ENCODE measurements at regions not wholly inside any gene's neighbourhood (a gene's known extent, or its start where the extent isn't known, plus 50 kb on each side); places are given as distances from the start of the nearest gene placed in this dataset.
A peak's percentile ranks its signal among the peaks of the same experiment; 100 is the strongest.

DNA sequence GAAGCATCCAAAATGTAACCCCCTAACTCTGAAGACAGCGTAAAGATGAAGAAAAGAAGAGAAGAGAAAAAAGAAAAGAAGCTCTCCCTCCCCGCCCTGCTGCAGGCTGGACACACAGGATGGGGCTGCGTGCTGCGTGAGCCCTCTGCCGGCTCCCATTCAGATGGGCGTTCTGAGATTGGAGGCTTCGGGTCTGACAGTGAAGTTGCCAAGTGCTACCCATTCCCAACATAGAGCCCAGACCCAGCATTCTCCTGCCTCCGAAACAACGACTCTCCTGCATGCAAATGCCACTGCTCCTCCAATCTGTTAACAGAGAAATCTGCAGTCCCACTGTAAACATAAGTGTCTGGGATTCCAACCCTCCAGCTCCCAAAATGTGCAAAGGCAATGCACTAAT, 234.9 kb downstream of the BCL11A start:
- no peak for DNase-seq

DNA sequence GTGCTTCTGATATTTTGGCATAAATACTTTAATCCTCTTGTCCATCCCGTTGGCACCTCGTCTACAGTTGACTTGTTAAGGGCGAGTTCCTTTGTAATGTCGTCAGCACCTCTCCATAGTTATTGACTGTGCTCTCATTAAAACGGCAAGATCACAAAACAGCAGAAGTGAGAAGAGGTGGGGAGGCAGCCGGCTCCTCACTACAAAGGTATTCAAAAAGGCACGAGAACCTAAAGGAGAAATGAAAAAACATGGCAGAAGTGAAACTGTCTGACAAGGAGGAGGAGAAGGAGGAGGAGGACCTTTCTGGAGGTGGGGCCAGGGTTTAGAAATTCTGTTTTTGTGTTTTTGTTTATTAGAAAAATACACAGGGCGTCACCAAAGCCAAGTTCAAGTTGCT, 235.6 kb downstream of the BCL11A start:
- DNase-seq, result no peak

DNA sequence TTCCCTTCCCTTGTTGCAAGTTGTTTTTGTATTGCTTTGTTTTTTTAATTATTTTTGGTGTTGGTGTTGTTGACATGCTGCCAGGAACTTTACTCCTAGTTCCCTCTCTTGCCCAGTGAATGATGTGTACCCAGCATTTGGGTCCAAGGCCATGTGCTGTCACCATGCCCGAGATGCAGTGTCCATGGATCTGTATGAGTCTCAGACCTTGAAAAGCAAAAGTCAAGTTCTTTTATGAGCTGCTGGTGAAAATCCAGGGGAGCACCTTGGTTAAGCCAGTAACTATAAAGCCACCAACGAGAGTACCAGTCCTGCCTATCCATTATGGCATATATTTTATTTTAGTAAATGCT, 236.4 kb downstream of the BCL11A start:
- no peak for DNase-seq

DNA sequence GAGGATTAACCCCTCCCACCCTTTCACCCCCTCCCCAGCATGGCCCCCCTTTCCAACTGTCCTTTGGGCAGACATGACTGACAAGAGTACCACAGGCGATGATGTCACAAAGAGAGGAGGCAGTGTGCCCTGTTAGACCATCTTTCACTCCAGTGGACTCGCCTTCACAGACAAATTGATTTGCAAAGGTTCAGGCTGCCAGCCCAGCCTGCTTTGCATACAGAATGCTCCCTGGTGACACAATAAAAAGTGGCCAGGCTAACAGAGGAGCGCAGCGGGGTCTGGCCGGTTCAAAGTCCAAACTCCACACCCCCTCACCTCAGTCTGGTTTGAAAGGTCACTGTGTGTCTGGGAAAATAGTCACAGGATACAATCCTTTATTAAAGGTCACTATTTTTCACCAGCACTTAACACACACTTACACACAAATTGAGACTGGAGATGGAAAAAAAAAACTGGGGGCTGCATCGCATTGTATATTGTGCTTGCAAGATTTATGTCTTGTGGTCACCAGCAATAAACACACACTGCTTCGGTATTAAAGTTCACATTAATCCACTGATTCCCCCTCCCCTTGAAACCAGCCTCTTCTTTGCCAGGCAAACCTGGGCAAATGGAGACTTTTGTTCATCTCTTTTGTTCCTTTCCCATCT, 236.9 kb downstream of the BCL11A start:
- no peak for DNase-seq

DNA sequence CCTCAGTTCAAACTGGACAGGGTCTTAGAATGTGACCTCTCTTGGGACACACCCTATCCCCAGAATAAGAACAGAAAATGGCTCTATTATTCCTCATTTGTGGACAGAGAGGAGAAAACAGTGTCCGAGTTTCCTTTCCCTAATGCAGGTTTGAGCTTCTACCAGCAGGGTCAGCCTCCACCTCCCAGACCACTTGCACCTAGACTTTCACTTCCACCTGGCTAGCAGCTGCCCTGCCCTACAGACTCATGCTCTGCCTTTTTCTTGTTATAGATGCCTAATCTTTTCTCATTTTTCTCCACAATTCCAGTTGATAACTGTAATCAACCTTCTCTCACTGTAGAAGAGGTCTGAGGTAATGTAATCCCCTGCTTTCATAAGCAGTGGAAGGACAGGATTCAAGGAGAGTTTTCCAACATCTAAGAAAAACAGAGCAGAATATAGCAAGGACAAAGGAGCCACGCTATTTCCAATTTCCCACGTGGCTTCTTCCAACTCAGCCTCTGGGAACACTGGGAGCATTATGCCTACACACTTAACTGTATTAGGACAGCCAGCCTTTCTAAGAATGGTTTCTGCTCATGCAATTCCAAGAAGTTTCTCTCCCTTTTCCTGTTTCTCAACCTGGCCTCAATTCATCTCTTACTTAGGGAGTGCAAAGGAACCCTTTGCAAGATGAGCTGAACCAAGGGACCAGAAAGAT, 239.8 kb downstream of the BCL11A start:
- DNase-seq, result no peak

DNA sequence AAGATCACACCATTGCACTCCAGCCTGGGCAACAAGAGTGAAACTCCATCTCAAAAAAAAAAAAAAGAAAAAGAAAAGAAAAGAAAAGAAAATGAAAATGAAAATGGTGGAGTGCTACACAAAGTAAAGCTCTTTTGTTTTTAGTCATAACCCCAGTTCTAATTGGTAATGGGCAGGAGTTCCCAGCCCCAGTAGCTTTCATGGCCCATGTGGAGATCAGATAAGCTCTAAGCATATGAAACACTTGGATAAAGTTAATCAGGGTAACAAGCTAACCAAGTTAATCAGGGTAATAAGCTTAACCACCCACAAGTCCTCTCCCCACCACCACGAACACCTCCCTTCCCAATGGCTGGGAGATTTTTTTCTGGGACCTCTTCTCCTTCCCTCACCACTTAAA, 240.8 kb downstream of the BCL11A start:
- DNase-seq, result no peak

DNA sequence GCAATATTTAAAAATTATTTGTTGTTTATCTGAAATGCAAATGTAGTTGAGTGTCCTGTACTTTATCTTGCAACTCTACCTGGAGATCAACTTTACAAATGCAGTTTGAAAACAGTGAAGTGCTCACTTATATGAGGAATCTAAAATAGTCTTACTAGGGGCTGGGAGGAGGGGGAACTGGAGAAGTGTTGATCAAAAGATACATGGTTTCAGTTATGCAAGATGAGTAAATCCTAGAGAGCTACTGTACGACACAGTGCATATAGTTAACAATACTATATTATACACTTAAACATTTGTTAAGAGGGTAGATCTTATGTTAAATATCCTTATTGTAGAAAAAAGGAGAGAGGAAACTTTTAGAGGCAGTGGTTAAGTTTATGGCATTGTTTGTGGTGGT, 241.9 kb downstream of the BCL11A start:
- DNase-seq, result no peak

DNA sequence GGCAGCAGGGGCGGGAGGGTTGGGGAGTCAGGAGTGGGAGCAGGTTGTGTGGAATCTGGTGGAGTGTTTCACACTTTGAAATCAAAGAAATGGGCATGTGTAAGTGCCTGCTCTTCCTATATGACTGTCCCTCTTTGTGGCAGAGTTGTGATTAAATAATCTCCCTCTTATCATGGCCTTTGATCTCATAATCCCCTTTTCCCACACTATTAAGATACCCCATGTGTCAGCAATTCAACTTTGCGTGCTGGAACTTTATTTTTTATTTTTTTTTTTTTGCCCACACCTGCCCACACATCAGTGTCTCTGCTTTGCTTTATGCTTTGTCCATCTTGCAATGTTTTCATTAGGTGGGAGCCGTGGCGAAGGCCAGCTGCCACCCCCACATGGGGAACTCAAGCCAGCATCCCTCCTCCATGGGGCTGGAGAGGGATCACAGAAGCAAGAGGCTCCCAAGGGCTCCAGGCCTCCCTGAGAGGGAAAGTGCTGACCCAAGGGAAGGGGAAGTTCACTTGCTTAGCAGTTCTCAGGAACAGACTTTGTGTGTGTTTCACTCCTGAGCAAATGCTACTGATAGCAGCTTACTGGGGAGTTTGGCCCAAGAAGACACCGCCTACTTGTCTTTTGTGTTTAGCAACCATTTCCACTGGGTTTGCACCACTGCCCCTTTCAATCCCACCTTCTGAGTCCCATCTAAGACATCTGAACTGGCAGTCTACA, 243.4 kb downstream of the BCL11A start:
- DNase-seq, result no peak

DNA sequence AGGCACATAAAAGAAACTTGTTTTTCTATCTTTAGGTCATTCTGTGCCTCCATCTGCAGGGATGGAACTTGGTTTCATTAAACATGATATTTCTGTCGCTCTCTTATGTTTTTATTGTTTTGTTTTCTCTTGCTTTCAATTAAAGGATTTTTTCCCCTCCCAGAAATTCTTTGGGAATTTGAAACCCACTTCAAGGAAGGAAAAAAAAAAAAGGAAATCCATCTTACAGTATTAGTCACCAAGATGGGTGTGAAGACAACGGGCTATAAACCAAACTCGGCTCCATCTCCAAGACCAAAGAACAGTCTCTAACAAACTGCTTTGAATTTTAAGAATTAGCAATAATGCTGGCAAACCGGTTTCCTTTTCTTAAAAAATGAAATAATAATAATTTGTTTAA, 244.1 kb downstream of the BCL11A start:
- DNase-seq, result peak; percentile 15

DNA sequence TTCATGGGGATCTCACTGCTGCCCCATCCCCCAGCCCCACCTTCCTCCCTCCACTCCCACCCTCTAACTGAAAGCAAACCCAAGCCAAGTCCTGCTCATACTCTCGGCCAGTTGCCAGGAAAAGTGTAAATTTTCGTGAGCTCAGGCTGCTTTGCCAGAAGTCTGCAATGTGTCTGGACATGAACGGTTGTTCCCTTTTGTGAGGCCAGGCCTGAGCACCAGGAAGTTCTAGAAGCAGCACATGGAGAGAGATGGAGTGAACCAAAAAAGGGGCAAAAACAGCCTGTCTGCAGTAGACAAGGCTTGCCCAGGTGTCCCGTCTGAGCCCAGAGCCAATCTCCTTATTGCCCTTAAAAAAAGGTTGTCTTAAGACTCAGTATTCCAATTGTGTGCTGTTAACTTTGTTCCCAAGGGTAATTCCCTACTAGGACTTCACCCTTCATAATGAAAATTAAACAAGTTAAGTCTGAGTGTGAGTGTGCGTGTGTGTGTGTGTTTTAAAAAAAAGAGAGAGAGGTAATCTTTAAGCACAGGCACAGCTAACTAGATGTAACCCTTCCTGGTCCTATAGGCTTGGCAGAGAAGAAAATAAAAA, 247.1 kb downstream of the BCL11A start:
- no peak for DNase-seq

DNA sequence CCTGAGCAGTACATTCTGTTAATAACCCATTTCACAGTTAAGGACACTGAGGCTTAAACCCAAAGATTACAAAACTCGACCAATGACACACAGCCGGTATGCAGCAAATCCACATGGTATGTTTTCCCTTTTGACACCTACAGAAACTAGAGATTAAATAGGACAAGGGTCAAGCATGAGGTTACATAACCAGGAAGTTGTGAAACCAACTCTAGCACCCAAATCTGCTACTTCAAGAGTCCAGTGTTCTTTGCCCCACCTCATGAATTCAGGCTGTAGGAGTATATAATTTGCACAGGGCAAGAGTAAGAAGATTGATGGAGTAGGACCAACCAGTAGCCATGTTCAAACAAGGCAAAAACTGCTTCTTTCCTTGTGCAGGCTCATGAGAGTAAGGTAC, 249.8 kb downstream of the BCL11A start:
- DNase-seq, result no peak

DNA sequence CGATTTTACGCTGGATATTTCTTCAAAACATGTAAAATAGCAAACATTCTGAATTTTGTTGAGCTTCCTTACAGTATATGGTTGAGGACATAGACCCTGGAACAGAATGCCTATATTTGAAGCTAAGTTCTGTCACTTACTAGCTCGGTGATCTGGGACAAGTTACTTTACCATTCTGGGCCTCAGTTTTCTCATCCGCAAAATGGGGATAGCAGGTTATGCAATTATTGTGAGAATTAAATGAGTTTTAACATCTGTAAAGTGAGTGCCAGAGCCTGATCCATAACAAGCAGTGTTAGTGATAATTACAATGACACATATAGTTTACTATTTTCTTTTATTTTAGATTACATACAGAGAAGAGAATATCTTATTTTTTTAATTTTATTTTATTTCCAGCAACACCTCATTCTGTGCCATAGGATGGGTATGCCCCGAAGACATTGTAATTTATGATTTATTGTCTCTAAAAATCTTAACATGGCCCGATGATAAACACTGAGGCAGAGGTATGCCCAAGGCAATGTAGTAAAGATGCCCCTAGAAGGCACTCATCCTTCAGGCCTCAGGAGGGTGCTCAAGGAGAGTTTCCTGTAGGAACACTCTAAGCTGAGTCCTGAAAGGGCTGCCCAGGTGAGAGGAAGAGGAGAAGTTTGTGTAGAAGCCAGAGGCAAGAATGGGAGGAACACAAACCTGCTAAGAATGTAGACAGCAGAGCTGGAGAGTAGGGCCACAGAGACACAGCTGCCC, 250.9 kb downstream of the BCL11A start:
- no peak for DNase-seq

DNA sequence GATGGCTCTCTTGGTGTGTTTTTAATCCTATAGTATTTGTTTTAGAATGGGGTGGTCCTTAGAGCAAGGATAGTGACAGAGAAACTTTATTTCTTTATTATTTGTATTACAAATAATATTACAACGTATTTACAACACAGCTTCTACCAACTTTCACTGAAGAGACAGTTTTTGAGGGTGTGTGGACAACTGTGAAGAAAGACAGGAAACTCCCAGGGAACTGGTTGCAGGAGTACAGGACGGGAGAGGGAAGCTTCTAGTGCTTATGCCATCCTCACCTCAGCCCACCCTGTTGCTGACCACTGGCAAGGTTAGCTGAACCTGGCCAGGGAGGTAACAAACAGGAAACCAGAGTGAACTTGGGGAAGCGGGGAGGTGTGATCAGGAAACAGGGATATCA, 251.7 kb downstream of the BCL11A start:
- DNase-seq, result no peak

DNA sequence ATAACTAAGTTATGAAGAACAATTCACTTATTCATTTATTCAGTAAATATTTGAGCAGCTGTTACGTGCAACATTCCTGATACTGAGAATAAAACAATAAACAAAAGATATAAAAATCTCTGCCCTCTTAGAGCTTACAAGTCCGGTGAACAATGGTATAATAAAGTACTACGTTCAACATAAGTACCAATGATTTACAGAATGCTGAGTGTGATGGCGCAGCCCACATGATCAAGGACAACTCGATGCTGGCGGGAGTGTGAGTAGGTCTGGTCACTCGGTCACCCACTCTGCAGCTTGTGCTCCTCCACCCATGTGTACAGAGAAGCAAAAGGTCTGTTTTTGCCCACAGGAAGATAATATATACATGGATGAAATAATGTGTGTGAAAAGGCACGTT, 254.3 kb downstream of the BCL11A start:
- no peak for DNase-seq

DNA sequence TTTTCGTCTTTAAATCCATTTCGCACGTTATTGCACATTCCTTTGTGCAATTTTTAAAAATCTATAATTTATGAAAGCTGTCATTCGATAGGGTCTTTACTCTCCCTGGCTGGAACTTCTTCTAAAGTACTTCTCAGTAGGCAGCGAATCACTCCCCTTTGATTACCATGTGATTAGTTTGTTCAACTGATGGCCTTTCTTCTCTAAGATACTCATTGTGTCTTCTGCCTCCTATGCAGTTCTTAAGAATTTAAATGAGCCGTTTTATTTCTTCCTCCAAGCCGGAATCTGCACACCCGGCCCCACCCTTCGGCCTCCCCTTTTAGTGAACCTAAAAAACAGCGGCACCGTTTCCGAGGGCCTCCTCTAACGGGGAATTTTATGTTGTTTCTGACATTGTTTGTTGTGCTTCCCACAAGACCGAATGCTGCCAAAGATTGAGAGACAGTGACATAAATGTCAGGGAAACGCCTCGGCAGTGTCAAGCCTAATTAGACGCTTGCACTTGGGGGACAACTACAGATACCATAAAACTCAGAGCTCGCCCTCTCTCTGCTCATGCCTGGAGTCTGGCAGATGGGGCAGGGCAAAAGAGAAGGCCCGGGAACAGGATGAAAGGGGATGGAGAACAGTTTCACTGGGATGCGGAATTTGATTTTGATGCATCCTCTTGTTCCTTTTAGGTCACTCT, 255.3 kb downstream of the BCL11A start:
- no peak for DNase-seq

DNA sequence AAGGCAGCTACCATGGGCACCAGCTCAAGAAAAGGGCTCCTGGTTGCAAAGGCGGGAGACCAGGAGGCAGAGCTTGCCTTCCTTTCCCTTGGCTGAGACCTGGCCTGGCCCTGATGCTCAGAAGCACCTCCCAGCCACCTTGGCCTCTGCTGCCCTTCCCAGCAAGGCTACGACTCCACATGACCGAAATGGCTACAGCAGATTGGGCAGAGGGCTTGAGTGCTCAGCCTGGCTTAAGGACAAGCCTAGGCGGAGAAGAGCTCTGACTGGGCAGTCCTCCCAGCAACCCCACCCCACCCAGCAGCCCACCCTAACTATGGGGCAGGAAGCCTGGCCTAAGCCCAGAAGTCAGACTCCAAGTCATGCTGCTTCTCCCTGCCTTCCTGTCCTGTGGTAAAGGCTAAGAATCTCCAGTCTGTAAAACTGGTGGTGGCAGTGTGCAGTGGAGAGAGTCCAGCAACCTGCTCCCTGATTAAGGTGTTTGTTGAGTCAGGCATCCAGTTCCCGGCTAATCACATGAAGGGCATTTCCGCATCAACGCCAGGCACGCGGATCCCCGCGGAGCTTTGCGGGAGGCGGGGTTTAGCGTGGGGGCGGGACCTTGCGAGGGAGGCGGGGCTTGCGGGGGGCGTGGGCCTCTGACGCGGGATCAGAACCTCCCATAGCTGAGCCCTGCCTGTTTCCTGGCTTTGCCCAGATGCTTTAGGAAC, 256.0 kb downstream of the BCL11A start:
- DNase-seq, result no peak

DNA sequence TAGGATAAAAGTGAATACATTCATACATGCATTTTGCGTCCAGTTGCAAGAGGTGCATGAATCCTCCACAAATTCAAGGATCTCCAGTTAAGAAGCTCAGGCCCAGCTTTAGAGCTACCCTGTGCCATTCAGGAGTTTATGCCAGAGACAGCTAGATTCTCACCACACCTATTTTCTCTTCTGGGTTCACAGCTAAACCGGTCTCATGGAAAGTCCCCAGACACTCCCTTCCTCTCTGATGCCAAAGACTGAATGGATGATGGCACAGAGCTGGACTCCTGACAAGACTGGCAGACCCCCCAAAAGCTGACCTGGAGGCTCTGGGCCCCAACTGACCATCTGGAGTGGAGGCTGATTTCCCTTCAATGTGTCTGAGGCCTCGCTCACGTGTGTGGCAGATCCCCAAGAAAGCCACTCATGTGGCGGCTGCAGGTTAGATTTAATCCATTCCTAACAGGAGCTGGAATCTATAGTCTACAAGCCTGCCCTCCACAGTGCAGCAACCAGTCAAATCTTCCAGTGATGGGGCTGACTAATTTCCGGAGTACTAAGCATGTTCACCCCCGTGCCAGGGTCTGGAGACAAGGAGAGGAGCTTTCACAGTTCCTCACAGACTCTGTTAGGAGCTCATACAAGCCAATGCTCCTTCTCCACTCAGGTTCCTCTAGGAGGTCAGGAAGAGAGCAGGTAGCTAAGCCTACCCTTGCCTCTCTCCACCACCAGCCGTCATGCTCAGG, 257.1 kb downstream of the BCL11A start:
- no peak for DNase-seq

DNA sequence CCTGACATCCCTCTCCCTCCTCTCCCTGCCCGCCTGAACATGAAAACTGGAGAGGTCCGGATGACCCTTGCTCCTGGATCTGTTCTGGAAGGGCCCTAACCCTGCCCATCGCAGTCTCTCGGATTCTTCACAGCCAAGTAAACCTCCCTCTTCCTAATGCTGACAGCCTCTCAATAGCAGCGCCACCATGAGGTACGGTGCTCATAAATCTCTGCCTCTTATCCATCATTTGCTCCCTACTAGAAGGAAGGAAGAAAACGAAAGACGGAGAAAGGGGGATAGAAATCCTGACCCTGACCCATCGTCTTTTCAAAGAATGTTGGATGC, 257.9 kb downstream of the BCL11A start:
- no peak for DNase-seq

DNA sequence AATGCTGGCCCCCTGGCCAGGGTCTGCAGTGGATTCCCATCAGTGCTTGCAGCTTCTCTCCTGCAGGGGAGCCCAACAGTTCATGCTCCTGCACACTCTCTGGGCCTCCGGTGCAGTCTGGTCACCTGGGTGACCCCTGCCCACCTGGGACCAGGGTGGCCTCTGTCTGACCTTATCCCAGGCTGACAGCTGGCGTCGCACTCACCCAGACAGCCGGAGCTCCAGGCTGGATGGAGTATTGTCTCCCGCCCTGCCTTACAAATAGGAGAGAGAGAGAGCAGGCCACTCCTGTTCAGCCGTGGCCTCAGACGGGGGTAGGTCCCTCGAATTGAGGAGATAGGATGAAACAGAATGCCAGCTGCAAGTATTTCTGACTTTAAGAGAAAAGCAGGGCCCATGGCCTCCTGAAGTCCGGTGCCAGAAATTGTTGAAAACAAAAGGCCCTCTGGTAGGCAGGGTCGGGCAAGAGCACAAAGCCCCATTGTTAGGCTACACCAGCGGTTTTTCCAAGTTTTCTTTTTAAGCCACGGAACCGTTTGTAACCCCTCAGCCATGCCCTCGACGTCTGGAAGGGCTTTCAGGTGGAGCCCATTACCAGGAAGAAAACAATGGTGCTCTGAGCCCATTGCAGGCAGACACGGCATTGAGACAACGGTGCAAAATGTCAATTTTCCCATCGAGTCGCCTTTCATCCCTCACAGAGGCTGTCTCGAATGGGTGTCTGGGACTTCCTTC, 258.4 kb downstream of the BCL11A start:
- no peak for DNase-seq

DNA sequence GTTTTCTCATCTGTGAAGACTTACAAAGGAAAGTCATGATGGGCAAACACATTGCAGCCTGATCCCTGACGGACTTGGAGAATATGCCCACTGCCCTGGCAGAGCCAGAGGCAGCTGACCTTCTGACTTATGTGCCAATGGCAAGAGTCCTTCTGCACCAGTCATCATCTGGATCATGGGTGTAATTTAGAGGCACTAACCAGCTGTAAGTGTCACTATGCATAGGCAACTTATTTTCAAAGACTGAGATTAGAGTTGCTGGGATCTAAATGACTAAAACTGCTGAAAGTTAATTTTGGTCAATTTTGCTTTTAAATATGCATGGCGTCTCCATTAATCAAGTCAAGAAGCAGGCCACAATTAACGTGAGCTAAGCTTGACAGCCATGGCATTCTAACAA, 261.2 kb downstream of the BCL11A start:
- DNase-seq, result no peak

DNA sequence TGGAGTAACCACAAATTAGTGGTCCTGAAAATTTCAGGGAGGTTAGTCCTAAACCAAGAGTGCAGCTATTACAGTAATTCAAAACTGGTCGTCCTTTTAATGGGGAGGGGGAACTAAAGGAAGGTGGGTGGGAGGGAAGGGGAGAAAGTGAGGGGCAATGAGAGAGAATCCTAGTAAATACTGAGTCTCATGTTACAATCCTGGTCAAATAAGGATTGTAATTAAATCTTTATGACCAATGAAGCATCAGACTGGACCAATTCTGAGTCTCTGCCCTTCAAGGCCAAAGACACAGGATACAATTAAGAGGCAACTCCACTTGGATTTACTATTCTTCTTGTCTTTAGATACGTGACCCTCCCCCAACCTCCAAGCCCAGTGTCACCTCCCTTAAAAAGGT, 262.9 kb downstream of the BCL11A start:
- no peak for DNase-seq

Measured in fibroblast of skin of right quadriceps (primary cell).